ENCODE measurements at regions not wholly inside any gene's neighbourhood (a gene's known extent, or its start where the extent isn't known, plus 50 kb on each side); places are given as distances from the start of the nearest gene placed in this dataset.
A peak's percentile ranks its signal among the peaks of the same experiment; 100 is the strongest.

- DNase-seq (ENCODE audit: extremely low read depth, low read depth), result no peak
- no peak for TF ChIP-seq CTCF (IDR thresholded peaks at IDR 0.05; ENCODE audit: low read depth, low read length, missing control alignments)
- no peak overlapping the region for H3K4me3 ChIP-seq (replicated peaks; ENCODE audit: low read depth, low read length)
Measured at GRCh38 chr1:186609183-186609582, 71.0 kb downstream of the PTGS2 start.

GRCh38 chr1:186605762-186606350 lies 74.4 kb downstream of the PTGS2 start:
- H3K4me3 ChIP-seq (replicated peaks; ENCODE audit: low read depth, low read length), result no peak overlapping the region
- peak; percentile 45 for DNase-seq (ENCODE audit: extremely low read depth, low read depth)
- TF ChIP-seq CTCF (IDR thresholded peaks at IDR 0.05; ENCODE audit: low read depth, low read length, missing control alignments), result peak; percentile 87

GRCh38 chr1:186595969-186596368 lies 84.3 kb downstream of the PTGS2 start:
- no peak for DNase-seq (ENCODE audit: extremely low read depth, low read depth)
- no peak for TF ChIP-seq CTCF (IDR thresholded peaks at IDR 0.05; ENCODE audit: low read depth, low read length, missing control alignments)
- no peak overlapping the region for H3K4me3 ChIP-seq (replicated peaks; ENCODE audit: low read depth, low read length)

- no peak for DNase-seq (ENCODE audit: extremely low read depth, low read depth)
- H3K4me3 ChIP-seq (replicated peaks; ENCODE audit: low read depth, low read length), result no peak overlapping the region
- TF ChIP-seq CTCF (IDR thresholded peaks at IDR 0.05; ENCODE audit: low read depth, low read length, missing control alignments), result no peak
Measured at GRCh38 chr1:186578325-186579016, 101.8 kb downstream of the PTGS2 start.

GRCh38 chr1:186577633-186578032 lies 102.6 kb downstream of the PTGS2 start:
- DNase-seq (ENCODE audit: extremely low read depth, low read depth), result no peak
- TF ChIP-seq CTCF (IDR thresholded peaks at IDR 0.05; ENCODE audit: low read depth, low read length, missing control alignments), result no peak
- H3K4me3 ChIP-seq (replicated peaks; ENCODE audit: low read depth, low read length), result no peak overlapping the region

- DNase-seq (ENCODE audit: extremely low read depth, low read depth), result no peak
- H3K4me3 ChIP-seq (replicated peaks; ENCODE audit: low read depth, low read length), result no peak overlapping the region
- TF ChIP-seq CTCF (IDR thresholded peaks at IDR 0.05; ENCODE audit: low read depth, low read length, missing control alignments), result no peak
Measured at GRCh38 chr1:186577216-186577615, 103.0 kb downstream of the PTGS2 start.

Data from HFF-Myc (cell line).